Fibroblast of the aortic adventitia (primary cell): ENCODE measurements at regions not wholly inside any gene's neighbourhood (a gene's known extent, or its start where the extent isn't known, plus 50 kb on each side); places are given as distances from the start of the nearest gene placed in this dataset.

Source experiments
- DNase-seq: peaks from one replicate; pipeline ENCODE4 v3.0.0-alpha.2; 2010; ENCODE audit warnings: low read depth
- H3K4me3 ChIP-seq: 2 replicates; pipeline ENCODE4 v1.5.1; 2011; ENCODE audit warnings: low read depth, mild to moderate bottlenecking, control low read depth, low read length, moderate library complexity
- TF ChIP-seq, protein P1 (sequence below): IDR thresholded peaks from 2 replicates; pipeline ENCODE4 v1.5.1; 2011; ENCODE audit warnings: mild to moderate bottlenecking, low read length, control low read depth, inconsistent platforms; ENCODE audit not compliant: insufficient read depth

DNA sequence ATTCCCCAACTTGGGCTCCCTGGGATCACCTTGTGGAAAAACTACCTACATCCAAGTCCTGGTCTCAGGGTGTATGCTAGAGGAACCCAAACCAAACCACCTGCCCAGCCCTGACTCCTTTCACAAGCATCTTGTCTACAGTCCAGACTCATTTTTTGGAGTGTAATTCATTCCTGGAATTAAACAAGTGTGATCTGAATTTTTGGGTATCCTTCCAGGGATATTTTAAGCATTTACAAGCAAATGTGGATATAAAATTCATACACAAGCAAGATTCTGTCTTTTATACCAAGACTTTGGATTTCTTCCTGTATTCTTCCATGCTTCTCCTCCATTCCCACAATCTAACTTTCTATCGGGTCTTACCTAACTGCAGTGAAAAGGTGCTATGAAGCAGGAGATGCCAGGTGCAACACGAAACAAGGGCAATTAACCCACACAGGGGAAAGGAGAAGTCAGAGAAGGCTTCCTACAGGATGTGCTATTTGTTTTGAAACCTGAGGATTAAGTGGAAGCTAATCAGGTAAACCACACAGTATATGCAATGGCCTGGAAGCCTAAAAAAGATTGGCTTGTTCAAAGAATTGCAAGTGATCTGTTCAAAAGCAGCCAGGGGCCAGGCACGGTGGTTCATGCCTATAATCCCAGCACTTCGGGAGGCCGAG, 417.2 kb upstream of the C16orf82 start:
- TF ChIP-seq, protein P1, sequence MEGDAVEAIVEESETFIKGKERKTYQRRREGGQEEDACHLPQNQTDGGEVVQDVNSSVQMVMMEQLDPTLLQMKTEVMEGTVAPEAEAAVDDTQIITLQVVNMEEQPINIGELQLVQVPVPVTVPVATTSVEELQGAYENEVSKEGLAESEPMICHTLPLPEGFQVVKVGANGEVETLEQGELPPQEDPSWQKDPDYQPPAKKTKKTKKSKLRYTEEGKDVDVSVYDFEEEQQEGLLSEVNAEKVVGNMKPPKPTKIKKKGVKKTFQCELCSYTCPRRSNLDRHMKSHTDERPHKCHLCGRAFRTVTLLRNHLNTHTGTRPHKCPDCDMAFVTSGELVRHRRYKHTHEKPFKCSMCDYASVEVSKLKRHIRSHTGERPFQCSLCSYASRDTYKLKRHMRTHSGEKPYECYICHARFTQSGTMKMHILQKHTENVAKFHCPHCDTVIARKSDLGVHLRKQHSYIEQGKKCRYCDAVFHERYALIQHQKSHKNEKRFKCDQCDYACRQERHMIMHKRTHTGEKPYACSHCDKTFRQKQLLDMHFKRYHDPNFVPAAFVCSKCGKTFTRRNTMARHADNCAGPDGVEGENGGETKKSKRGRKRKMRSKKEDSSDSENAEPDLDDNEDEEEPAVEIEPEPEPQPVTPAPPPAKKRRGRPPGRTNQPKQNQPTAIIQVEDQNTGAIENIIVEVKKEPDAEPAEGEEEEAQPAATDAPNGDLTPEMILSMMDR, result no peak
- no peak for DNase-seq
- H3K4me3 ChIP-seq, result no peak overlapping the region

DNA sequence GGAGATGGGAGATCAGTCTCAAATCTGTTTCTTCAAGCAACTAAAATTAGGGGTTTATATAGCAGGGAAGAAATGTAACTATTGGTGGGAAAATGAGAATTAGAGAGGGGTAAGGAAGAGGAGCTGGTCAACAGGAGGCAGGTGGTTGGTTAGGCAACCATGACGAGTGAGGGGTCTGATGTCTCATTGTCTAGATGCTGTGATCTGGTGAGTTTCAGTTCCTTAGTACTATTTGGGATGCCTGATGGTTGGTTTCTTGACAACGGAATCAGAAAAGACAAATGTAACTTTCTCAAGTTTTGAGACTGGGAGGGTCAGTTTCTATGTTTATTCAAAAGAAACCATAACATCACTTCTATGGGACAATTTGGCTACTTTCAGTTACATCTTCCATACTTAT, 415.3 kb upstream of the C16orf82 start:
- TF ChIP-seq, protein P1, result no peak
- no peak overlapping the region for H3K4me3 ChIP-seq
- DNase-seq, result no peak

DNA sequence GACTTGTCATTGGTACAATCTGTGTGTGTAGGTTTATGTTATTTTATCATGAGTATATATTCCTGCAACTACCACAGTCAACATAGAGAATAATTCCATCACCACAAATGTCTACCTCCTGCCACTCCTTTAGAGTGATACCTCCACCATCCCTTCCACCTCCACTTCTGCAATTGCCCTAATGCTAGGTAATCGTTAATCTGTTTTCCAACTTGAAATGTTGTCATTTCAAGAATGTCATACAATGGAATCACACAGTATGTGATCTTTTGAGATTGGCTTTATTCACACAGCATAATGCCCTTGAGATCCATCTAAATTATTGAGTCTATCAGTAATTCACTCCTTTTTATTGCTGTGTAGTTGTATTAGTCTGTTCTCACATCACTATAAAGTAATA, 414.8 kb upstream of the C16orf82 start:
- no peak overlapping the region for H3K4me3 ChIP-seq
- TF ChIP-seq, protein P1, result no peak
- DNase-seq, result no peak

DNA sequence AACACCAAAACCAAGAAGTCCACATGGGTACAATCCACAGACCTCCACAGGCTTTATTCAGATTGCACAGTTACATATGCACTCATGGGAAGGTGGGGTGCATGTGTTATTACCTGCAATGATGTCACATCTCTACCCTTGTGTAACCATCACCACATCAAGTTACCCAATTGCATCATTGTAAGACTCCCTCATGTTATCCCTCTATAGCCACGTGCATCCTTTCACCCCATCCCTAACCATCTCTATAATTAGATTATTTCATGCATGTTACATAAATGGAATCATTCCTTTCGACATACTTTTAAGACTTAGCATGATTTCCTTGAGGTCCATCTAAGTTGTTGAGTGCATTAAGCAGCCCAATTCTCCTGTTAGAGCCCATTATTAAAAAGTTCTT, 408.2 kb upstream of the C16orf82 start:
- H3K4me3 ChIP-seq, result no peak overlapping the region
- DNase-seq, result no peak
- TF ChIP-seq, protein P1, result no peak

DNA sequence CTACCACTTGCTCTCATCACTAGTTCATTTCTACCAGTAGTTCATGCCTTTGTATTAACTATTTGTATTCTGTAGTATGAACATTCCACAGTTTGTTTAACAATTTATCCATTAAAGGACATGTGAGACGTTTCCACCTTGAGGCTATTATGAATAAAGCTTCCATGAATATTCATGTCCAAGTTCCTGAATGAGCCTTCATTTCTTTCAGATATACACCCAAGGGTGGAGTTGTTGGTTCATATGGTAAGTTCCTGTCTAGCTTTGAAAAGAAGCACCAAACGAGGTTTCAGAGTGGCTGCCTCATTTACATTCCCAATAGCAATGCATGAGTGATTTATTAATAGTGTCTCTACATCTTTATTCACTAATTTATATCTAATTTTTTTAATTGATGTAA, 407.8 kb upstream of the C16orf82 start:
- TF ChIP-seq, protein P1, result no peak
- DNase-seq, result no peak

DNA sequence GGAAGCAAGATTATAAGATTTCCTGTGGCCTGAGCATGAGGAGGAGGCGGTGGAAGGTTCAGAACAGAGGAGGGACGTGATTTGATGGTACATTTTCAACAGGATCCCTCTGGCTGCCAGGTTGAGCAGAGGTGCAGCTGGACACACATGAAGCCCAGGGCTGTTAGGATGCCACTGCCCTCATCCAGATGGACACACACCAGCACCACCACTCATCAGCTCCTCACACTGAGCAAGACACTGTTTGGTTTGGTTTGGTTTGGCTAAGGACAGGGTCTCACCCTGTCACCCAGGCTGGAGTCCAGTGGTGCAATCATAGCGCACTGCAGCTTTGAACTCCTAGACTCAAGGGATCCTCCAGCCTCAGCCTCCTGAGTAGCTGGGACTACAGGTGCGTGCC, 402.6 kb upstream of the C16orf82 start:
- DNase-seq, result no peak
- no peak overlapping the region for H3K4me3 ChIP-seq
- TF ChIP-seq, protein P1, result no peak

More for the DNA sequence above, 407.8 kb upstream of the C16orf82 start:
- no peak overlapping the region for H3K4me3 ChIP-seq
